K562 (cell line): ENCODE measurements at regions not wholly inside any gene's neighbourhood (a gene's known extent, or its start where the extent isn't known, plus 50 kb on each side); places are given as distances from the start of the nearest gene placed in this dataset.

ENCODE experiments used
- RAD51 ChIP-seq: fragments of 450-650 bp; IDR thresholded peaks from 2 replicates; pipeline ENCODE4 v1.7.1; 2016; ENCODE audit warnings: low read depth, mild to moderate bottlenecking, borderline replicate concordance
- TRIM24 ChIP-seq, 2 experiments: fragments of 450-650 bp; IDR thresholded peaks; 2 replicates each; pipeline ENCODE4 v1.6.1; 2016
- ZEB2 ChIP-seq: fragments of 450-650 bp; IDR thresholded peaks from 2 replicates; pipeline ENCODE4 v1.6.1; 2016
- ZNF318 ChIP-seq, 2 experiments: fragments of 450-650 bp; IDR thresholded peaks; 2 replicates each; pipeline ENCODE4 v1.6.1; 2016; ENCODE audit warnings: mild to moderate bottlenecking in 2 of 2, borderline replicate concordance in 1 of 2, low read depth in 1 of 2, moderate library complexity in 1 of 2

DNA sequence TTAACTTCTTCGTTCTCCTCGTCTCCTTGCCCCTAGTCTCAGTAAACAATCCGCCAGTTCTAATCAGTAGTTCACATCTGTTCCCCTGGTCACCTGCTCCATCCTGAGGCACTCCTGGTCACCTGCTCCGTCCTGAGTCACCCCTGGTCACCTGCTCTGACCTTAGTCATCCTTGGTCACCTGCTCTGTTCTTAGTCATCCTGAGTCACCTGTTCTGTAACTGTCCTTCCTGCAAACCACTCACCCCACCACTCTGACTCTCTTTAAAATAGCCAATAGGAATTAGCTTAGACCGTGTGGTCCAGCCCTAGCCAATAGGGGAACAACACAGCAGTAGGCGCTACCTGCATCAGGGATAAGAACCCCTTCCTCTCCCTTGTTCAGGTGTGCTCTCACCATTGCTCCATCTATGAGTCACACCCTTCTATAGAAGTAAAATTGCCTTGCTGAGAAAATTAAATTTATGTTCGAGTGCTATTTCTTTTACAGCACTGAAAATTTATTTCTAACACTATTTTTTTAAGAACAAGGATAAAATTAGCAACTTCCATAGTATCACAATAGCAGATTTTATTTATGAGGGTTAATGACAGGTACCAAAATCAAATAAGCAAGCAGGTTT lies 237.6 kb upstream of the DIO3 start (continued):
- TF ChIP-seq ZNF318 (IDR thresholded peaks at IDR 0.05; ENCODE audit: borderline replicate concordance in 1 of 2, low read depth in 1 of 2) (0 out of 4 replicates have a peak, but pooled peaks of 1 of the 2 experiments have one; percentile 39), TRIM24 (IDR thresholded peaks at IDR 0.05) (peak in 1 of 2 experiments; percentile 61; a peak in 1 of 4 replicates), RAD51 (0 out of 2 replicates have a peak, but pooled peaks have one; percentile 28), ZEB2 (peak; percentile 45; the same call in 1 of the 2 replicates)
